NCI-H1105 treated with DMSO at 0.1 percent for 48 hours (cell line): ENCODE measurements at regions not wholly inside any gene's neighbourhood (a gene's known extent, or its start where the extent isn't known, plus 50 kb on each side); places are given as distances from the start of the nearest gene placed in this dataset.

Source experiments
- DNase-seq: peaks from one replicate; lab custom pipeline; 2025; lab: John Stamatoyannopoulos, UW

- peak; percentile 6 for DNase-seq
Measured at GRCh38 chr3:5304789-5305683, 117.5 kb downstream of the EDEM1 start.

- no peak for DNase-seq
Measured at GRCh38 chr3:5305684-5305989, 118.1 kb downstream of the EDEM1 start.

- no peak for DNase-seq
Measured at GRCh38 chr3:5309171-5309570, 121.7 kb downstream of the EDEM1 start.

- no peak for DNase-seq
Measured at GRCh38 chr3:5309602-5310001, 122.1 kb downstream of the EDEM1 start.

- DNase-seq: no peak
Measured at GRCh38 chr3:5310509-5310908, 123.0 kb downstream of the EDEM1 start.

- DNase-seq: no peak
Measured at GRCh38 chr3:5312290-5312689, 124.8 kb downstream of the EDEM1 start.

- peak; percentile 3 for DNase-seq
Measured at GRCh38 chr3:5314897-5315296, 127.4 kb downstream of the EDEM1 start.

GRCh38 chr3:5317557-5317956 is 130.1 kb downstream of the EDEM1 start:
- DNase-seq: no peak

- no peak for DNase-seq
Measured at GRCh38 chr3:5319454-5319853, 131.9 kb downstream of the EDEM1 start.

GRCh38 chr3:5321666-5322340 is 134.3 kb downstream of the EDEM1 start:
- no peak for DNase-seq

GRCh38 chr3:5324780-5325179 is 137.3 kb downstream of the EDEM1 start:
- DNase-seq: no peak

GRCh38 chr3:5330152-5330810 is 142.8 kb downstream of the EDEM1 start:
- DNase-seq: no peak

- DNase-seq: no peak
Measured at GRCh38 chr3:5331567-5332269, 144.2 kb downstream of the EDEM1 start.

- no peak for DNase-seq
Measured at GRCh38 chr3:5332270-5332956, 144.9 kb downstream of the EDEM1 start.

- DNase-seq: no peak
Measured at GRCh38 chr3:5339967-5340535, 152.5 kb downstream of the EDEM1 start.

- no peak for DNase-seq
Measured at GRCh38 chr3:5341610-5342009, 154.1 kb downstream of the EDEM1 start.

- peak; percentile 78 for DNase-seq
Measured at GRCh38 chr3:5343459-5343858, 156.0 kb downstream of the EDEM1 start.

GRCh38 chr3:5344707-5345106 is 157.2 kb downstream of the EDEM1 start:
- DNase-seq: no peak

- DNase-seq: peak; percentile 89
Measured at GRCh38 chr3:5347486-5347885, 160.0 kb downstream of the EDEM1 start.

GRCh38 chr3:5348229-5348902 is 160.9 kb downstream of the EDEM1 start:
- no peak for DNase-seq

- no peak for DNase-seq
Measured at GRCh38 chr3:5349343-5349742, 161.8 kb downstream of the EDEM1 start.
